ENCODE measurements at regions not wholly inside any gene's neighbourhood (a gene's known extent, or its start where the extent isn't known, plus 50 kb on each side); places are given as distances from the start of the nearest gene placed in this dataset.
"Not testable (repeated sequence)": the region's sequence is repeated elsewhere in the genome, so short reads cannot be mapped to it uniquely, and the experiment has no call there.

DNA sequence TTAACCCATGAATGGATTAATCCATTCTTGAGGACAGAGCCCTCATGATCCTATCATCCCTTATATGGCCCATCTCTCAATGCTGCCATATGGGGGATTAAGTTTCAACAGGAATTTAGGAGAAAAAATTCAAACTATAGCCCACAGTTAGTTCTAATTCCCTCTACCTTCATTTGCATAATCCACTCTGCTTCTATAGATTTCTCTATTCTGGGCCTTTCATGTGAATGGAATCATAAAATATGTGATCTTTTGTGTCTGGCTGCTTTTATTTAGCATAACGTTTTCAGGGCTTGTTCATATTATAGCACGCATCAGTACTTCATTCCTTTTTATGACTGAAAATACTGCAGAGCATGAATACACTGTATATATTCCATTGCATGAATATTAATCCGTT is 55.4 kb downstream of the CTSL start:
- H3K4me3 ChIP-seq (ENCODE audit: insufficient read depth, low read depth, low read length): no peak overlapping the region
- no peak for DNase-seq

DNA sequence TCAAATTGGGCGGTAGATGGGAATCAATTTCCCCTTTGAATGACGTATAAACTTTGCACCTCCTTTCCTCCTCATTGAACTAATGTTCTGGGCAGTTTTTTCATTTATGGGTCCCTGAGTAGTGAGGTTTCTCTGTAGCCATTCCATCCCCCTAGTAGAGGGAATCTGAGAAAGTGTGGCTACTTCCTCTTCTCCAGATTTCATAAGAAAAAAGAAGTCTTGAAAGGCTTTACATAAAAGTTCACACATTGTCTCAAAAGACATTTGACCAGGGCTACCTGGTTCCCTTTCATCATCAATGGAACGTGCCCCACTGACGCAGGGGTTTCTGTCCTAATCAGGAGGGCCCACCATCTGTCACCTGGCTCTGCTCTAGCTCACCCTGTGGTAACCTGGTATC is 57.3 kb downstream of the CTSL start:
- Histone ChIP-seq H3K27me3 (ENCODE audit: control insufficient read depth, insufficient read depth, low read length) (no peaks in the 10 kb centered on the region), H3K36me3 (replicated peaks; ENCODE audit: control insufficient read depth, insufficient read depth, low read length) (no peaks in the 10 kb centered on the region), H3K4me3 (ENCODE audit: insufficient read depth, low read depth, low read length) (no peak overlapping the region)
- DNase-seq: no peak

More for the DNA sequence above, 55.4 kb downstream of the CTSL start:
- Histone ChIP-seq H3K36me3 (replicated peaks; ENCODE audit: control insufficient read depth, insufficient read depth, low read length) (no peaks in the 10 kb centered on the region), H3K27me3 (ENCODE audit: control insufficient read depth, insufficient read depth, low read length) (no peaks in the 10 kb centered on the region)

DNA sequence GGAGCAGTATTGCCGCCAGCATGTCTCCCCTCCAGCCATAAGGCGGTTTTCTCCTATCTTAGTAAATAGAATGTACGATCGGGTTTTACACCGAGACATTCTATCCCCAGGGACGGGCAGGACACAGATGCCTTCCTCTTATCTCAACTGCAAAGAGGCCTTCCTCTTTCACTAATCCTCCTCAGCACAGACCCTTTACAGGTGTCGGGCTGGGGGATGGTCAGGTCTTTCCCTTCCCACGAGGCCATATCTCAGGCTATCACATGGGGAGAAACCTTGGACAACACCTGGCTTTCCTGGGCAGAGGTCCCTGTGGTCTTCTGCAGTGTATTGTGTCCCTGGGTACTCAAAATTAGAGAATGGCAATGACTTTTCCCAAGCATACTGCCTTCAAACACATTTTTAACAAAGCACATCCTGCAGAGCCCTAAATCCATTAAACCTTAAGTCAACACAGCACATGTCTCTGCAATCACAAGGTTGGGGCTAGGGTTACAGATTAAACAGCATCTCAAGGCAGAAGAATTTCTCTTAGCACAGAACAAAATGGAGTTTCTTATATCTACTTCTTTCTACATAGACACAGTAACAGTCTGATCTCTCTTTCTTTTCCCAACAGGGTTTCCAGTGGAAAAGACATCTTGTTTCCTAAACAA is 59.5 kb downstream of the CTSL start:
- not testable (repeated sequence) for H3K27me3 ChIP-seq (ENCODE audit: control insufficient read depth, insufficient read depth, low read length); H3K4me3 ChIP-seq (ENCODE audit: insufficient read depth, low read depth, low read length); H3K36me3 ChIP-seq (replicated peaks; ENCODE audit: control insufficient read depth, insufficient read depth, low read length); DNase-seq

DNA sequence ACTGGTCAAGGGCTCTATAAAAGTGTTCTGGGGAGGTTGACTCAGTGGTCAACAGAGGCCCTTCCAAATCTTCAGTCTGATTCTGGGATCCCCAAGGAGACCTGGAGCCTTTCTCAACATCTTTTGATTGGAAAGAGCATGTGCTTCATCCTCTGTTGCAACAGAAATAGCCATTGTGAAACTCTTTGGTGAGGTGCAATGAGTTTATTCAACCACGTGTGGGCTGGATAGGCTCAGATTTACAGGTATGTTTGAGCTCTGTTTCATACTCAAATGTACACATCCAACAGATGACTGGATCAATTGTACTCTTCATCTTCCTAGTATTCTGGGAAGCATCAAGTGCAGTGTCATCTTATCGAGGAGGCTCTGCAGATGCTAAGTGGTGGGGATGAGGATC is 60.5 kb downstream of the CTSL start:
- H3K4me3 ChIP-seq (ENCODE audit: insufficient read depth, low read depth, low read length): no peak overlapping the region
- H3K36me3 ChIP-seq (replicated peaks; ENCODE audit: control insufficient read depth, insufficient read depth, low read length): no peaks in the 10 kb centered on the region
- DNase-seq: no peak
- H3K27me3 ChIP-seq (ENCODE audit: control insufficient read depth, insufficient read depth, low read length): no peaks in the 10 kb centered on the region

DNA sequence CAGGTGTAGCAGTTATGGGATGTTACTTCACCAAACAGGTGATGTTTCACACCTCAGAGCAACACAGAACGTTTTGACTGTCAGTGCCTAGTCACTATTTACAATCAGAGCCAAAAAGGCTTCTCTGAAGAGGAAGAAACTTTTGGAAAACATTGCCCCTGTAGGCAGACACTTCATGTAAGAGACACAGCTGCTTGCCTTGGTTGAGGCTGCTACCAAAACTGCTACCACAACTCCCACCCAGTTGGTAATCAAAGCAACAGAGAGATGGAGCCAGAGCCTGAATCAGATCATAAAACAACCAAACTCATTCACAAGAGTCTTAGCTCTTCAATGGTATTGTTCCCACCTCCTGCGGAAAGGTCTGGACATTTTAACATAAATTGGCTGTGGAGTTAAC is 61.0 kb downstream of the CTSL start:
- no peak for DNase-seq
- Histone ChIP-seq H3K36me3 (replicated peaks; ENCODE audit: control insufficient read depth, insufficient read depth, low read length) (no peaks in the 10 kb centered on the region), H3K27me3 (ENCODE audit: control insufficient read depth, insufficient read depth, low read length) (no peaks in the 10 kb centered on the region), H3K4me3 (ENCODE audit: insufficient read depth, low read depth, low read length) (no peak overlapping the region)

DNA sequence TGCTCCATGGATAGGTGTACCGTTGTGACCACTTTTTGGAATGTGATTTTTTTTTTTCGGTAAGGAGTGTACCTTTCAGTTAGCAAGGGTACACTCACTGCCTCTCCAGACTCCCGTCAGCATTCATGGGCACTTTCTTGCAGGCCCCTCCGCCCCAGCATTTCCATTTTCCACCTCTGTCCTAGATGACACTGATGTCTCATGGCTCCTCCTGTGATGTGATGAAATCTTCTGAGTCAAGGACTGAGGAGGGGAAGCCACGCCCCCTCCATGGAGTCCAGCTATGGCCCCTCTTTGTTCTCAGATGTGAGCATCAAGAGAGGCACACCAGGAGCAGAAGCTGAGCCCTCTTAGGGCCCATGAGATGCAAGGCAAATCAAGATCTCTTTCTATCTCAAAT is 61.8 kb downstream of the CTSL start:
- H3K27me3 ChIP-seq (ENCODE audit: control insufficient read depth, insufficient read depth, low read length): no peaks in the 10 kb centered on the region
- H3K36me3 ChIP-seq (replicated peaks; ENCODE audit: control insufficient read depth, insufficient read depth, low read length): no peaks in the 10 kb centered on the region
- H3K4me3 ChIP-seq (ENCODE audit: insufficient read depth, low read depth, low read length): no peak overlapping the region
- DNase-seq: no peak

DNA sequence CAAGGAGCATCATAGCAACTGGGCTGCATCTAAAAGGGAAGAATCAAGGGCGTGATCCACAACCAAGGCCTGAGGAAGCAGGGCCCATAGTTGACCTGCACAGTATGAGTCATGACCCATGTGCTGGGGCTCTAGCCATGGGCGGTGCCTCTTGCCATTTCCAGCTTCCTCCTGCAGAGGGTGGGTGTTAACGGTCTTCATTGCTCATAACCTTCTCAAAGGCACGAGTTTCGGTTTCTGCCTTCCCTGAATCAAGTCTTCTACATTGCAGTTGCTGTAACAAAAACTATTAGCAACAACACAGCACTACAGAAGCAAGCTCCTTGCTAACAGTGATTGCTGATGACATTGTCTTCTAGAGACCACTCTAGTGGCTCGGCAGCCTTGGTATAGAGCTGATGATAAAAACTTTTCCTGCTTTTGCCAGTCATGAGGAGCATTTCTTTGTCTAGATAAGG is 66.9 kb downstream of the CTSL start:
- DNase-seq: no peak
- H3K36me3 ChIP-seq (replicated peaks; ENCODE audit: control insufficient read depth, insufficient read depth, low read length): no peaks in the 10 kb centered on the region
- no peak overlapping the region for H3K4me3 ChIP-seq (ENCODE audit: insufficient read depth, low read depth, low read length)
- H3K27me3 ChIP-seq (ENCODE audit: control insufficient read depth, insufficient read depth, low read length): no peaks in the 10 kb centered on the region

DNA sequence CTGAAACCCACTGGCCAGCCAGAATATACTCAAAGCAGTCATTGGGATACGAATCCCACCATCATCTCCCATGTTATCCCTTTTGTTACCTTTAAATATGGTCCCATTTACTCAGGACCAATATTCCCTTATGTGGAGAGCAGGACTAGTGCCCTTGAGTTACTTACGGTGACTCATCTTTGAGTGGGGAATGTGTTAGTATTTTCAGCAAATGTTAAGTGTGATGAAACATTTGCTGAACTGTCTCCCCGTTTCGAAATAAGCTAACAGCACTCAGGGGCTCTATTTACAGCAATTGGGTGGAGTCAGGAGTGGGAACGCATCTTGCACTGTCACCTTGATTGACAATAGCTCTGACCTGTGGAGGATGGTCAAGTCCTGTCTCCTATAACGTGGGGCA is 67.4 kb downstream of the CTSL start:
- Histone ChIP-seq H3K36me3 (replicated peaks; ENCODE audit: control insufficient read depth, insufficient read depth, low read length) (no peaks in the 10 kb centered on the region), H3K4me3 (ENCODE audit: insufficient read depth, low read depth, low read length) (no peak overlapping the region), H3K27me3 (ENCODE audit: control insufficient read depth, insufficient read depth, low read length) (no peaks in the 10 kb centered on the region)
- no peak for DNase-seq

DNA sequence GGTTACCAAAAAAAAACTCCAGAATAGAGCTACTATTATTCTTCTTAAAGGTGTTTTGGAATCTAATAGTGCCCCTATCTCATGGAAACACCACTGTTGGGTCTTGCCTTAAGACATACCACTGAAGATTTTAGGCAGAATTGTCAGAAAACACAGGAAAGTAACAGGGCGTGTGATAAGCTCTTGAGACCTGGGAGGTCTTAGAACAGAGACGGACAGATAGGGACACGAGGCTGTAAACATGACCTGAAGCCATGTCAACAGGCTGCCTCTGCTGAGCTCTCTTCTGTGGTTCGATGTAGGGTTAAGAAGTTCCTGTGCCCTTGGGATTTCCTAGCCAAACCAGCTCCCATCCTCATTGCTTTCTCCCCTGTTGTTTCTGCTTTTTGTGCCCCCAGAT is 69.3 kb downstream of the CTSL start:
- H3K36me3 ChIP-seq (replicated peaks; ENCODE audit: control insufficient read depth, insufficient read depth, low read length): no peaks in the 10 kb centered on the region
- H3K27me3 ChIP-seq (ENCODE audit: control insufficient read depth, insufficient read depth, low read length): no peaks in the 10 kb centered on the region
- DNase-seq: no peak
- H3K4me3 ChIP-seq (ENCODE audit: insufficient read depth, low read depth, low read length): no peak overlapping the region

DNA sequence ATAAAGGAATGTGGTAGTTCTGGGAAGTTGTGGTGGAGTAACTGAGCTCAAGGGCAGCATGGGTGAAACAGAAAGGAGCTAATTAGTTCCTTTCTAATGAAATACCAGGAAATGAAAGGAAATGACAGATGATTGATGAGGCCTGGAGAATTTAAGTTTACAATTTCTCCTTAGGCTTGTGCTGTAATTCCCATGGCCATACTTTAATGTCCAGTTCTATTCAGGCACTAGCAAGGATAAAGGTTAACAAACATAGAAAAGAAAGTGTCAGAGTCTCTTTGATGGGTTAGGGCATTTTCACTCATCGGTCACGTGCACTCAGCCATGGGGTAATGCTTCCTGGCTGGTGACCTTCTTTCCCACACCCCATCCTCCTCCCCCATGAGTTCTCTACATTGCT is 70.3 kb downstream of the CTSL start:
- Histone ChIP-seq H3K27me3 (ENCODE audit: control insufficient read depth, insufficient read depth, low read length) (no peaks in the 10 kb centered on the region), H3K36me3 (replicated peaks; ENCODE audit: control insufficient read depth, insufficient read depth, low read length) (no peaks in the 10 kb centered on the region), H3K4me3 (ENCODE audit: insufficient read depth, low read depth, low read length) (no peak overlapping the region)
- no peak for DNase-seq

DNA sequence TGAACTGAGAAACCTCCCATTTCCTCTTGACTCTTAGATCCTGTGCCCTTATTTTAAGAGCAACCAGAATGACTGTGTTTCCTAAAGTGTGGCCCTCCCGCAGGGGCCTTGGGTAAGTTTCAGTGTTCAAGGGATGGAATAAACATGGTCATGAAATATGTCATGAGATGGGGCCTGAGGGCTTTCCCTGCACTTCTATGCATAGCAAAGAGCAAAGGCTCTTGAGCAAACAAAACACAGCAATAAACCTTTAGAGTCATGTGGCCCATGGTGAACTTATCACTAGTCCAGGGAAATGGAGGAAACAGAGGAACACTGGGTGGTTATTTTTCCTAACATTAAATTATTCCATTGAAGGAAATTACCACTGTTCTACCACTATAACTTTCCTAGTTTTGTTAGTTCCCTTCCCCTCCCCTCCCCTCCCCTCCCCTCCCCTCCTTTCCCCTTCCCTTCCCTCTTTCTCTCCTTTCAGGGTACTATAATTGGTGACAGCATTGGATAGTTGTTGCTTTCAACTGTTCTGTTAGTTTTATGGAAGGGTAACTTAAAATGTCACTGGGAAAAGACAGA is 72.4 kb downstream of the CTSL start:
- Histone ChIP-seq H3K36me3 (replicated peaks; ENCODE audit: control insufficient read depth, insufficient read depth, low read length) (no peaks in the 10 kb centered on the region), H3K27me3 (ENCODE audit: control insufficient read depth, insufficient read depth, low read length) (no peaks in the 10 kb centered on the region), H3K4me3 (ENCODE audit: insufficient read depth, low read depth, low read length) (no peak overlapping the region)
- DNase-seq: no peak

DNA sequence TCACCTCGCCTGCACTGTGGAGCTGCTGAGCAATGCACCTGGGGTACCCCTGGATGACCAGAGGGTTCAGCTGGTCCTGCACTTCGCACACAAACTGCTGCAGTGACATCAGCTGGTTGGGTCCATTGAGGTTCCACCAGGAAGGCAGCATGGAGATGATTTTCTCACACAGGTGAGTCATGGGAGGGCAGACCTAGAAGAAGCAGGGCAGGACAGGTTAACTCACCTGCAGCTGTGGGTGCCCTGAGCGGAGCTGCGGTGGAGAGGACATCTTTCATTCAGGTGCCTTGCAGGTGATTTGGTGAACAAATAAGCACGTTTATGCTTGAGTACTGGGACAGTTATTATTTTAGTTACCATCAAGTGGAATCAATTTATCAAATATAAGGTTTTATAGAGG is 73.6 kb downstream of the CTSL start:
- H3K4me3 ChIP-seq (ENCODE audit: insufficient read depth, low read depth, low read length): no peak overlapping the region
- H3K36me3 ChIP-seq (replicated peaks; ENCODE audit: control insufficient read depth, insufficient read depth, low read length): no peaks in the 10 kb centered on the region
- no peaks in the 10 kb centered on the region for H3K27me3 ChIP-seq (ENCODE audit: control insufficient read depth, insufficient read depth, low read length)
- no peak for DNase-seq

DNA sequence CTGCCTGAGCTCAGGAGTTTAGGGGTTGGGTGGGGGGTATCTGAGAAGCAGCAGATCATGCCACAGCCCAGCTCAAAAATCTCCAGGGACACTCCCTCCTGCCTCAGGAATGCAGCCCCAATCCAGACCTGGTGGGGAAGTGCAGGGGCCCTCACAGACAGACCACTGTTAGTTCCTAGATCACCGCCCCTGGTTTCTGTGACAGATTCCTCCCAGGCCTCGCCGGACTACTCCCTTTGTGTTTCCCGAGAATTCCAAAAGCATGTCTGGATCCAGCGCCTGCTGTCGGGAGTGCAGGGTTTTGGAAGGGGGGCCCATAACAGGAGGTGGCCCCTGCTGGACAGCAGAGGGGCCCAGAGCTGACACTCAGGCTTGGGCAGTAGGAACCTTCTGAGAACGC is 74.5 kb downstream of the CTSL start:
- no peaks in the 10 kb centered on the region for H3K36me3 ChIP-seq (replicated peaks; ENCODE audit: control insufficient read depth, insufficient read depth, low read length)
- H3K4me3 ChIP-seq (ENCODE audit: insufficient read depth, low read depth, low read length): no peak overlapping the region
- DNase-seq: no peak
- H3K27me3 ChIP-seq (ENCODE audit: control insufficient read depth, insufficient read depth, low read length): no peaks in the 10 kb centered on the region

DNA sequence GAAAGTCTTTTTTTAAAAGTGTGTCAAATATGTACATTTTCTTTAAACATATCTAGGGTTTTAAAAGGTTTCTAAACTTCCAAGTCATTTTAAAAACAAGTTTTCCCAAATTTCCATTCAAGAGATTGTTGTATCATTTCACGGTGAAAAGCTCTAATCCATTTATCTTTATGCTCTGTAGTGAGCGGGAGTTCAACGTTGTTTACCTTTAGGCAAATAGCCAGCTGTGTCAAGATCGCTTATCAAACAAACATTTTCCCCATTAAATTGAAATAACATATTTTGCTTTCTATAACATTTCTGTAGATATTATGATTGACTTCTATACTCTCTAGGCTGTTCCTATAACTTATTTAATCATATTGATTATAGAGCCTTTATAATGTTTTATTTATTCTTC is 75.1 kb downstream of the CTSL start:
- Histone ChIP-seq H3K36me3 (replicated peaks; ENCODE audit: control insufficient read depth, insufficient read depth, low read length) (no peaks in the 10 kb centered on the region), H3K4me3 (ENCODE audit: insufficient read depth, low read depth, low read length) (no peak overlapping the region), H3K27me3 (ENCODE audit: control insufficient read depth, insufficient read depth, low read length) (no peaks in the 10 kb centered on the region)
- no peak for DNase-seq

DNA sequence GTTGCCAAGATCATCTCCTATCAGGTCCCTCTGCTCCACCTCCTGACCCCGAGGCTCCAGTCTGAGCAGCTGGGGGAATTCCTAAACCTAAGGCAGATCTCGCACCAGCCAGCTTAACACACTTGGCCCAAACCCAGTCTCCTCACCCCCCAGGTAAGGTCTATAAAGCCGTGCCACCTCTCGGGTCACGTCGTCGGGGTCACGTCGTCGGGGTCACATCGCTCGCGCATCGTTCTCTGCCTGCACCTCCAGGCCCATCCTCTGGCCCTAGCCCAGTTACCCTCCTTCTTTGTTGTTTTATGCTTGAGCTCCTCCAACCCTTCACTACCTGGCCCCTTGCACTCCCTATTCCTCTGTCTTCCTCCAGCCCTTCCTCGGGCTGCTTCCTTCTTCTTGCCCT is 77.2 kb downstream of the CTSL start:
- Histone ChIP-seq H3K36me3 (replicated peaks; ENCODE audit: control insufficient read depth, insufficient read depth, low read length) (no peaks in the 10 kb centered on the region), H3K4me3 (ENCODE audit: insufficient read depth, low read depth, low read length) (no peak overlapping the region), H3K27me3 (ENCODE audit: control insufficient read depth, insufficient read depth, low read length) (no peaks in the 10 kb centered on the region)
- no peak for DNase-seq
